ENCODE measurements at regions not wholly inside any gene's neighbourhood (a gene's known extent, or its start where the extent isn't known, plus 50 kb on each side); places are given as distances from the start of the nearest gene placed in this dataset.

- Histone ChIP-seq H3K27ac (no peak overlapping the region), H3K27me3 (replicated peaks in 1 of 7) (peaks cover 0 to 25% (median 0%) of the 10 kb centered on the region in 7 donors), H3K9me3 (no peaks in the 10 kb centered on the region), H3K4me1 (no peaks in the 10 kb centered on the region), H3K36me3 (no peaks in the 10 kb centered on the region), H3K4me3 (no peak overlapping the region)
- DNase-seq, result no peak
- intact Hi-C loops (cut with DNase I; ENCODE audit: low total_unique reads), result no loop called here
- TF ChIP-seq POLR2AphosphoS5 (IDR thresholded peaks at IDR 0.05) (no peak), POLR2A (IDR thresholded peaks at IDR 0.05) (no peak), CTCF (IDR thresholded peaks at IDR 0.05 in 8 of 11, conservative IDR thresholded peaks at IDR 0.05 in 3 of 11) (no peak)
- 34 to 58% (median 53%) methylated on average over 5 of the region's 5 CpGs for WGBS, 5 donors
Observed at GRCh38 chr12:125340791-125341190, 275.6 kb downstream of the AACS start.

DNA sequence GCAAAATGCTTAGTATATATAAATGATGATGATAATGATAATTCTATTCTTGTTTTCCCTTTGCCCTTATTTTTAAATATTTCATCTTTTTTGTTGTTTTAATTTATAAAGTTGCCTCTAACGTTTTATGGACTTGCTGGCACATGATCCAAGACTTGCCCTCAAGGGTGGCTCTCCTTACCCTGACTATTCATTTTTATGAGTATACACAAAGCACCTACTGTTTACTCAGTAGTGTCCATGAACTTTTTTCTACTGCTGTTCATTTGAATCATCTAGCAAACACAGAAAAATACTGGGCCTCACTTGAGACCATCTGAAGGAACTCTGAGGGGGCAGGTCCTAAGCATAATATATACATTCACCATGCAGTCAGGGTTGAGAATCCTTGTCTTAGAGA is 276.2 kb downstream of the AACS start:
- H3K9me3 ChIP-seq, result no peaks in the 10 kb centered on the region
- no peak overlapping the region for H3K4me3 ChIP-seq
- H3K4me1 ChIP-seq, result peaks cover 0 to 4% (median 3%) of the 10 kb centered on the region in 6 donors
- no peak overlapping the region for H3K27ac ChIP-seq
- no peak for DNase-seq
- TF ChIP-seq POLR2A (IDR thresholded peaks at IDR 0.05) (no peak), CTCF (IDR thresholded peaks at IDR 0.05 in 8 of 11, conservative IDR thresholded peaks at IDR 0.05 in 3 of 11) (no peak), POLR2AphosphoS5 (IDR thresholded peaks at IDR 0.05) (no peak)
- intact Hi-C loops (cut with DNase I; ENCODE audit: low total_unique reads), result no loop called here
- 58 to 79% (median 73%) methylated on average over 1 of the region's 1 CpG for WGBS, 5 donors
- no peaks in the 10 kb centered on the region for H3K36me3 ChIP-seq
- H3K27me3 ChIP-seq (replicated peaks in 1 of 7), result peaks cover 0 to 19% (median 0%) of the 10 kb centered on the region in 7 donors

GRCh38 chr12:125343649-125344048 is 278.4 kb downstream of the AACS start:
- no peak for DNase-seq
- Histone ChIP-seq H3K36me3 (no peaks in the 10 kb centered on the region), H3K27me3 (replicated peaks in 1 of 7) (peaks cover 0 to 5% (median 0%) of the 10 kb centered on the region in 7 donors), H3K4me3 (no peak overlapping the region), H3K4me1 (peaks cover 0 to 8% (median 5%) of the 10 kb centered on the region in 6 donors), H3K27ac (no peak overlapping the region), H3K9me3 (no peaks in the 10 kb centered on the region)
- WGBS, 5 donors, result 88 to 95% (median 90%) methylated on average over 3 of the region's 3 CpGs
- TF ChIP-seq POLR2AphosphoS5 (IDR thresholded peaks at IDR 0.05) (no peak), POLR2A (IDR thresholded peaks at IDR 0.05) (no peak), CTCF (IDR thresholded peaks at IDR 0.05 in 8 of 11, conservative IDR thresholded peaks at IDR 0.05 in 3 of 11) (no peak)
- intact Hi-C loops (cut with DNase I; ENCODE audit: low total_unique reads), result no loop called here

DNA sequence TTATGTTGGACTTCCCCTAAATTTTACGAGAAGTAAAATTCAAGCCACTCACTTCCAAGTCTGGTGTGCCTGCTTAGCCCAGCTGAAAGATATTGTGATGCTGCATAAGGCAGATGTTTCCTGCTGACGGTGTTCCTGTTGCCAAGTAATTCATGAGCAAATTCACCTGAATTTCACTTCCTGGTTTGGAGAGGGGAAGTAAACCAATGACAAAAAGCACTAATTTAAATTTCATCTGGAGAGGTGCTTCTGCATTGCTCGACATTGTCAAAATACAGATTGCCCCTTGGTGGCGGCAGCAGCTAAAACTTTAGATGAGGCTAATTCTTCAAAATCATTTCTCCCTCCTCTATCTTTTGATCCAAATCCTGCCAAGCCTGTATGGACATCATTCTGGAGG is 281.1 kb downstream of the AACS start:
- H3K4me1 ChIP-seq, result peaks cover 0 to 8% (median 5%) of the 10 kb centered on the region in 6 donors
- intact Hi-C loops (cut with DNase I; ENCODE audit: low total_unique reads), result no loop called here
- H3K4me3 ChIP-seq, result no peak overlapping the region
- no peak overlapping the region for H3K27ac ChIP-seq
- no peaks in the 10 kb centered on the region for H3K36me3 ChIP-seq
- DNase-seq, result no peak
- 4 to 9% (median 6%) methylated on average over 4 of the region's 4 CpGs for WGBS, 5 donors
- H3K9me3 ChIP-seq, result no peaks in the 10 kb centered on the region
- peaks cover 0 to 10% (median 0%) of the 10 kb centered on the region in 7 donors for H3K27me3 ChIP-seq (replicated peaks in 1 of 7)
- TF ChIP-seq POLR2AphosphoS5 (IDR thresholded peaks at IDR 0.05), result no peak
- no peak for TF ChIP-seq POLR2A (IDR thresholded peaks at IDR 0.05)
- no peak for TF ChIP-seq CTCF (IDR thresholded peaks at IDR 0.05 in 8 of 11, conservative IDR thresholded peaks at IDR 0.05 in 3 of 11)
